OCI-LY3 (cell line): ENCODE measurements at regions not wholly inside any gene's neighbourhood (a gene's known extent, or its start where the extent isn't known, plus 50 kb on each side); places are given as distances from the start of the nearest gene placed in this dataset.

Experiments used
- H2AFZ ChIP-seq: fragments of 200-600, 300-600 bp; shearing (Covaris generic); 2 replicates; pipeline ENCODE4 v1.6.0; 2014; ENCODE audit warnings: antibody characterized with exemption, low read depth, low read length
- H3K27ac ChIP-seq: fragments of 200-600, 300-600 bp; sonication (generic); 2 replicates; pipeline ENCODE4 v1.5.1; 2014; ENCODE audit warnings: mild to moderate bottlenecking, low read length, moderate library complexity, mixed read lengths
- H3K27me3 ChIP-seq: fragments of 200-600, 300-600 bp; sonication (generic); 2 replicates; pipeline ENCODE4 v1.6.1; 2014; ENCODE audit warnings: low read depth, low read length, mixed read lengths
- H3K36me3 ChIP-seq: fragments of 200-600, 300-600 bp; sonication (generic); replicated peaks from 2 replicates; pipeline ENCODE3; 2014; ENCODE audit warnings: low read depth, low read length, mixed read lengths
- H3K4me1 ChIP-seq: fragments of 300-600, 200-600 bp; sonication (generic); 2 replicates; pipeline ENCODE4 v1.6.1; 2014; ENCODE audit warnings: low read length, mixed read lengths
- H3K4me2 ChIP-seq: fragments of 200-600, 300-600 bp; sonication (generic); 2 replicates; pipeline ENCODE4 v1.6.1; 2014; ENCODE audit warnings: low read length, mixed read lengths
- H3K4me3 ChIP-seq: fragments of 300-600, 200-600 bp; sonication (generic); 2 replicates; pipeline ENCODE4 v1.5.1; 2014; ENCODE audit warnings: antibody characterized with exemption, mild to moderate bottlenecking, low read length, moderate library complexity
- H3K79me2 ChIP-seq: fragments of 300-600, 200-600 bp; shearing (Covaris generic); 2 replicates; pipeline ENCODE4 v1.6.1; 2014; ENCODE audit warnings: mild to moderate bottlenecking, low read length, mixed read lengths
- H3K9ac ChIP-seq: fragments of 300-600, 200-600 bp; shearing (Covaris generic); 2 replicates; pipeline ENCODE4 v1.6.0; 2014; ENCODE audit warnings: mild to moderate bottlenecking, low read length, moderate library complexity
- H3K9me3 ChIP-seq: fragments of 200-600, 300-600 bp; shearing (Covaris generic); 2 replicates; pipeline ENCODE4 v1.6.1; 2014; ENCODE audit warnings: low read length, mixed read lengths; ENCODE audit not compliant: insufficient read depth
- H4K20me1 ChIP-seq: fragments of 200-600, 300-600 bp; sonication (generic); 2 replicates; pipeline ENCODE4 v1.6.1; 2016; ENCODE audit warnings: low read length, mixed read lengths; ENCODE audit not compliant: insufficient read depth
- EZH2phosphoT487 ChIP-seq: fragments of 200-600 bp; shearing (Covaris generic); IDR thresholded peaks from 2 replicates; pipeline ENCODE4 v1.6.1; 2018; ENCODE audit warnings: antibody characterized with exemption, mixed run types, low read depth
- TF ChIP-seq, protein P1 (sequence below): fragments of 200-600, 300-600 bp; sonication (generic); IDR thresholded peaks from 2 replicates; pipeline ENCODE4 v1.5.1; 2014; ENCODE audit warnings: antibody characterized with exemption, low read length, low read depth

GRCh38 chr6:79410806-79411205 is 126.4 kb downstream of the LCA5 start:
- Histone ChIP-seq H3K27me3 (no peaks in the 10 kb centered on the region), H2AFZ (no peak overlapping the region), H3K4me3 (no peak overlapping the region), H3K4me1 (peaks cover 3% of the 10 kb centered on the region; the same call in 1 of the 2 replicates), H3K4me2 (no peak overlapping the region), H4K20me1 (no peaks in the 10 kb centered on the region), H3K79me2 (no peaks in the 10 kb centered on the region), H3K27ac (no peak overlapping the region), H3K9ac (no peak overlapping the region), H3K36me3 (no peaks in the 10 kb centered on the region), H3K9me3 (no peaks in the 10 kb centered on the region)
- TF ChIP-seq EZH2phosphoT487: no peak
- TF ChIP-seq, protein P1, sequence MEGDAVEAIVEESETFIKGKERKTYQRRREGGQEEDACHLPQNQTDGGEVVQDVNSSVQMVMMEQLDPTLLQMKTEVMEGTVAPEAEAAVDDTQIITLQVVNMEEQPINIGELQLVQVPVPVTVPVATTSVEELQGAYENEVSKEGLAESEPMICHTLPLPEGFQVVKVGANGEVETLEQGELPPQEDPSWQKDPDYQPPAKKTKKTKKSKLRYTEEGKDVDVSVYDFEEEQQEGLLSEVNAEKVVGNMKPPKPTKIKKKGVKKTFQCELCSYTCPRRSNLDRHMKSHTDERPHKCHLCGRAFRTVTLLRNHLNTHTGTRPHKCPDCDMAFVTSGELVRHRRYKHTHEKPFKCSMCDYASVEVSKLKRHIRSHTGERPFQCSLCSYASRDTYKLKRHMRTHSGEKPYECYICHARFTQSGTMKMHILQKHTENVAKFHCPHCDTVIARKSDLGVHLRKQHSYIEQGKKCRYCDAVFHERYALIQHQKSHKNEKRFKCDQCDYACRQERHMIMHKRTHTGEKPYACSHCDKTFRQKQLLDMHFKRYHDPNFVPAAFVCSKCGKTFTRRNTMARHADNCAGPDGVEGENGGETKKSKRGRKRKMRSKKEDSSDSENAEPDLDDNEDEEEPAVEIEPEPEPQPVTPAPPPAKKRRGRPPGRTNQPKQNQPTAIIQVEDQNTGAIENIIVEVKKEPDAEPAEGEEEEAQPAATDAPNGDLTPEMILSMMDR: no peak

GRCh38 chr6:79408256-79408974 is 128.8 kb downstream of the LCA5 start:
- no peak overlapping the region for H3K9ac ChIP-seq
- TF ChIP-seq EZH2phosphoT487: no peak
- TF ChIP-seq, protein P1: no peak
- H3K4me2 ChIP-seq: no peak overlapping the region
- H3K79me2 ChIP-seq: no peaks in the 10 kb centered on the region
- H3K27ac ChIP-seq: no peak overlapping the region
- H4K20me1 ChIP-seq: no peaks in the 10 kb centered on the region
- H2AFZ ChIP-seq: no peak overlapping the region
- no peak overlapping the region for H3K4me3 ChIP-seq
- H3K4me1 ChIP-seq: peaks cover 3% of the 10 kb centered on the region; the same call in 1 of the 2 replicates
- H3K36me3 ChIP-seq: no peaks in the 10 kb centered on the region
- no peaks in the 10 kb centered on the region for H3K27me3 ChIP-seq
- no peaks in the 10 kb centered on the region for H3K9me3 ChIP-seq

- Histone ChIP-seq H2AFZ (no peak overlapping the region), H3K9ac (no peak overlapping the region), H3K27ac (no peak overlapping the region), H3K27me3 (no peaks in the 10 kb centered on the region), H3K4me3 (no peak overlapping the region), H3K36me3 (no peaks in the 10 kb centered on the region), H3K9me3 (no peaks in the 10 kb centered on the region), H3K79me2 (no peaks in the 10 kb centered on the region), H3K4me2 (no peak overlapping the region), H3K4me1 (no peaks in the 10 kb centered on the region), H4K20me1 (no peaks in the 10 kb centered on the region)
- no peak for TF ChIP-seq EZH2phosphoT487
- TF ChIP-seq, protein P1: no peak
Measured at GRCh38 chr6:79404677-79405076, 132.6 kb downstream of the LCA5 start.

DNA sequence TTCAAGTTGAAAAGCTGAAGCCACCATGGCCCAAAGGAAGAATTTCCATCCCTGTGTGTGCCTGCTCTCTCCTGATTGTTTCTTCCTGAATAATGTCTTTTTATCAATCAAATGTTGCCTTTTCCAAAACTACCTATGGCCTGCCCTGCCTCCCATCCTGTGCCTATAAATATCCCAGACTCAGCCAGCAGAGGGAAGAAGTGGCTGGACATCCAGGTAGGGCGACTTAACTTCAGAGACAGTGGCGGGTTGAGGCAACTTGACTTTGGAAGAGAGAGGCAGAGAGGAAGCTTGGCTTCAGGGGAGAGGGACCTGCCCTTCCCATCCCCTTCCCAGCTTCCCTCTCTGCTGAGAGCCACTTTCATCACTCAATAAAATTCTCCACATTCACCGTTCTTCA is 133.0 kb downstream of the LCA5 start:
- TF ChIP-seq EZH2phosphoT487: no peak
- TF ChIP-seq, protein P1: no peak
- no peak overlapping the region for H3K4me2 ChIP-seq
- no peak overlapping the region for H2AFZ ChIP-seq

More for the DNA sequence above, 133.0 kb downstream of the LCA5 start:
- no peaks in the 10 kb centered on the region for H3K36me3 ChIP-seq
- no peaks in the 10 kb centered on the region for H3K4me1 ChIP-seq
- no peak overlapping the region for H3K27ac ChIP-seq
- no peaks in the 10 kb centered on the region for H3K27me3 ChIP-seq
- no peak overlapping the region for H3K9ac ChIP-seq
- no peaks in the 10 kb centered on the region for H3K79me2 ChIP-seq
- H3K4me3 ChIP-seq: no peak overlapping the region
- no peaks in the 10 kb centered on the region for H4K20me1 ChIP-seq
- H3K9me3 ChIP-seq: no peaks in the 10 kb centered on the region
